ENCODE measurements at regions not wholly inside any gene's neighbourhood (a gene's known extent, or its start where the extent isn't known, plus 50 kb on each side); places are given as distances from the start of the nearest gene placed in this dataset.

GRCh38 chr20:58088625-58089024, 139.8 kb downstream of the ANKRD60 start:
- H3K9ac ChIP-seq (ENCODE audit: low read length), result no peak overlapping the region
- CTCF ChIA-PET, result interaction anchor here (3.1 to 3.5 kb wide), 2 partner anchors 434 to 466 kb away, joined by 20 to 22 read pairs; no protein-coding TSS in a partner anchor
- peaks cover 15% of the 10 kb centered on the region; the same call in 1 of the 2 replicates for H3K27me3 ChIP-seq (ENCODE audit: insufficient read depth, low read length)
- DNase-seq (ENCODE audit: low read depth, low spot score) (no peak), ATAC-seq (no peak)
- no peaks in the 10 kb centered on the region for H3K79me2 ChIP-seq (ENCODE audit: insufficient read depth, low read length)
- H3K9me2 ChIP-seq (ENCODE audit: insufficient read depth), result no peaks in the 10 kb centered on the region
- no peak overlapping the region for H3K27ac ChIP-seq (ENCODE audit: low read depth, low read length)
- no peaks in the 10 kb centered on the region for H4K20me1 ChIP-seq (ENCODE audit: insufficient read depth)
- POLR2A ChIA-PET, result no interaction called here
- BruUV-seq (replicated peaks), result no TSS peak
- no peak overlapping the region for H3K4me2 ChIP-seq (ENCODE audit: low read length)
- H3K36me3 ChIP-seq (ENCODE audit: control insufficient read depth in 1 of 2, insufficient read depth in 2 of 2, low read length in 2 of 2), result no peaks in the 10 kb centered on the region
- RAD21 ChIA-PET (ENCODE audit: low non-redundant PET in 1 of 2, low total read pairs in 2 of 2, uncharacterized antibody in 2 of 2, unreplicated experiment in 2 of 2), result no interaction called here
- intact Hi-C loops (cut with micrococcal nuclease), result no loop called here
- H3K4me1 ChIP-seq (ENCODE audit: control insufficient read depth in 1 of 2, insufficient read depth in 2 of 2, low read length in 2 of 2), result no peaks in the 10 kb centered on the region
- H3K9me3 ChIP-seq (ENCODE audit: control insufficient read depth in 1 of 2, insufficient read depth in 1 of 2, low read depth in 1 of 2, low read length in 2 of 2), result no peaks in the 10 kb centered on the region
- no peak overlapping the region for H2AFZ ChIP-seq (ENCODE audit: low read depth, low read length, poor library complexity, severe bottlenecking)
- no peak overlapping the region for H3K4me3 ChIP-seq (replicated peaks in 1 of 2; ENCODE audit: low read depth in 1 of 2, low read length in 2 of 2)
- no peak for TF ChIP-seq ZNF274 (IDR thresholded peaks at IDR 0.05; ENCODE audit: low read depth, low read length)

- Histone ChIP-seq H3K4me2 (ENCODE audit: low read length) (no peak overlapping the region), H3K4me3 (replicated peaks in 1 of 2; ENCODE audit: low read depth in 1 of 2, low read length in 2 of 2) (no peak overlapping the region), H3K36me3 (ENCODE audit: control insufficient read depth in 1 of 2, insufficient read depth in 2 of 2, low read length in 2 of 2) (no peaks in the 10 kb centered on the region), H3K9ac (ENCODE audit: low read length) (no peak overlapping the region), H3K27ac (ENCODE audit: low read depth, low read length) (no peak overlapping the region), H4K20me1 (ENCODE audit: insufficient read depth) (no peaks in the 10 kb centered on the region), H3K4me1 (ENCODE audit: control insufficient read depth in 1 of 2, insufficient read depth in 2 of 2, low read length in 2 of 2) (no peaks in the 10 kb centered on the region), H3K9me2 (ENCODE audit: insufficient read depth) (no peaks in the 10 kb centered on the region), H2AFZ (ENCODE audit: low read depth, low read length, poor library complexity, severe bottlenecking) (no peak overlapping the region), H3K9me3 (ENCODE audit: control insufficient read depth in 1 of 2, insufficient read depth in 1 of 2, low read depth in 1 of 2, low read length in 2 of 2) (no peaks in the 10 kb centered on the region), H3K27me3 (ENCODE audit: insufficient read depth, low read length) (peaks cover 18% of the 10 kb centered on the region; the same call in 1 of the 2 replicates), H3K79me2 (ENCODE audit: insufficient read depth, low read length) (no peaks in the 10 kb centered on the region)
- no peak for ATAC-seq
- DNase-seq (ENCODE audit: low read depth, low spot score), result no peak
- ChIA-PET RAD21 (ENCODE audit: low non-redundant PET in 1 of 2, low total read pairs in 2 of 2, uncharacterized antibody in 2 of 2, unreplicated experiment in 2 of 2) (no interaction called here), POLR2A (no interaction called here), CTCF (interaction anchor here (0.9 to 3.5 kb wide), 4 partner anchors 433 to 468 kb away, joined by 3 to 22 read pairs (median 12); no protein-coding TSS in a partner anchor)
- intact Hi-C loops (cut with micrococcal nuclease), result no loop called here
- TF ChIP-seq EZH2phosphoT487 (IDR thresholded peaks at IDR 0.05; ENCODE audit: borderline replicate concordance), result no peak
- no peak for TF ChIP-seq TCF7L2 (IDR thresholded peaks at IDR 0.05; ENCODE audit: borderline replicate concordance, extremely low read depth, insufficient read depth, insufficient read length)
- TF ChIP-seq, protein P1, sequence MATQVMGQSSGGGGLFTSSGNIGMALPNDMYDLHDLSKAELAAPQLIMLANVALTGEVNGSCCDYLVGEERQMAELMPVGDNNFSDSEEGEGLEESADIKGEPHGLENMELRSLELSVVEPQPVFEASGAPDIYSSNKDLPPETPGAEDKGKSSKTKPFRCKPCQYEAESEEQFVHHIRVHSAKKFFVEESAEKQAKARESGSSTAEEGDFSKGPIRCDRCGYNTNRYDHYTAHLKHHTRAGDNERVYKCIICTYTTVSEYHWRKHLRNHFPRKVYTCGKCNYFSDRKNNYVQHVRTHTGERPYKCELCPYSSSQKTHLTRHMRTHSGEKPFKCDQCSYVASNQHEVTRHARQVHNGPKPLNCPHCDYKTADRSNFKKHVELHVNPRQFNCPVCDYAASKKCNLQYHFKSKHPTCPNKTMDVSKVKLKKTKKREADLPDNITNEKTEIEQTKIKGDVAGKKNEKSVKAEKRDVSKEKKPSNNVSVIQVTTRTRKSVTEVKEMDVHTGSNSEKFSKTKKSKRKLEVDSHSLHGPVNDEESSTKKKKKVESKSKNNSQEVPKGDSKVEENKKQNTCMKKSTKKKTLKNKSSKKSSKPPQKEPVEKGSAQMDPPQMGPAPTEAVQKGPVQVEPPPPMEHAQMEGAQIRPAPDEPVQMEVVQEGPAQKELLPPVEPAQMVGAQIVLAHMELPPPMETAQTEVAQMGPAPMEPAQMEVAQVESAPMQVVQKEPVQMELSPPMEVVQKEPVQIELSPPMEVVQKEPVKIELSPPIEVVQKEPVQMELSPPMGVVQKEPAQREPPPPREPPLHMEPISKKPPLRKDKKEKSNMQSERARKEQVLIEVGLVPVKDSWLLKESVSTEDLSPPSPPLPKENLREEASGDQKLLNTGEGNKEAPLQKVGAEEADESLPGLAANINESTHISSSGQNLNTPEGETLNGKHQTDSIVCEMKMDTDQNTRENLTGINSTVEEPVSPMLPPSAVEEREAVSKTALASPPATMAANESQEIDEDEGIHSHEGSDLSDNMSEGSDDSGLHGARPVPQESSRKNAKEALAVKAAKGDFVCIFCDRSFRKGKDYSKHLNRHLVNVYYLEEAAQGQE (IDR thresholded peaks at IDR 0.05; ENCODE audit: low read depth), result peak; percentile 13
- no TSS peak for BruUV-seq (replicated peaks)
Observed at GRCh38 chr20:58088105-58088504, 140.3 kb downstream of the ANKRD60 start.

Measured in HCT116 (cell line).